GM19438 (cell line): ENCODE measurements at regions not wholly inside any gene's neighbourhood (a gene's known extent, or its start where the extent isn't known, plus 50 kb on each side); places are given as distances from the start of the nearest gene placed in this dataset.

Experiments
- ATAC-seq: cut with Tn5 transposase; IDR thresholded peaks from one replicate; pipeline ENCODE4 v1.9.1; 2021; ENCODE audit warnings: low read depth; ENCODE audit not compliant: unreplicated experiment

DNA sequence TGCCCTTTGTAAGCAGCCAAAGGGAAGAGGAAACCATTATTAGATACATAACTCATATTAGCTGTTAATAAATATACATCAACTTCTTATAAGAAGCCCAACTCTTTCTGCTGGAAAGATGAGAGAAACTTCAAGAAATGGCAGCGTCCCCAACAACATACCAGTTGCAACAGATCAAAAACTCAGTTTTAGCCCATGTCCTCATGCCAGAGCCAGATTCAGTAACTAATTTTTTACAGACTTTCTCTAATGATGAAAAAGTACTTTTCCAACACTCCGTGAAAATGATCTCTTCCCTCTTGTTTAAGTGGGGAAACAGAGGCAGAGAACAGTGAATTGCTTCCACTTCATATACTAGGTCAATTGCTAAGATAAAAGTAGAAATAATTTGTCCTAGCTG, 206.8 kb upstream of the NUDT4 start:
- ATAC-seq: no peak

DNA sequence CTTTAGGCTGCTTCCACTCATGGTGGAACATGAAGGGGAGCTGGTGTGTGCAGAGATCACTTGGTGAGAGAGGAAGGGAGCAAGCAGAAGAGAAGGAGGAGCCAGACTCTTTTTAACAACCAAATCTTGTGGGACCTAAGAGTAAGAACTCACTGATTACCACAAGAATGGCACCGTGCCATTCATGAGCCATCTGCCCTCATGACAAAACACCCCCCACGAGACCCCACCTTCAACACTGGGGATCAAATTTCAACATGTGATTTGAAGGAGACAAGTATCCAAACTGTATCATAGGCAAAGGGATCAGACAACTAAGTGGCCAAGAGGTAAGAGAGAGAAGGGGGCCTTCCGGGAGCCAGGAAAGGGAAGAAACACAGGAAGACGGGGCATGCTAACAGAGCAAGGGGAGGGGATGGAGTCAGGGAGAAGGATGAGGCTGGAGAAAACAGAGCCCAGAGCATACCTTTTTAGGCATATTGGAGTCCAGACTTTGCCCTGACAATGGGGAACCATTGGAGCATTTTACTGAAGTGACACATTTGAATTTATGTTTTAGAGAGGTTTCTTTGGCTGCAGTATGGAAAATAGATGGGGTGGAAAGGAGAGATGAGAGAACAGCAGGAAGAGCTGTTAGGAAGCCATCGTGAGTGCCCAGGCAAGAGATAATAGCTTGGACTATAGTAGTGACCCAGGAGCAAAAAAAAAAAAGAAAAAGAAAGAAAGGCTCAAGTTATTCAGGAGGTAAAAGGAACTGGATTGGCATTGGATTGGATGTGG, 204.4 kb upstream of the NUDT4 start:
- no peak for ATAC-seq

DNA sequence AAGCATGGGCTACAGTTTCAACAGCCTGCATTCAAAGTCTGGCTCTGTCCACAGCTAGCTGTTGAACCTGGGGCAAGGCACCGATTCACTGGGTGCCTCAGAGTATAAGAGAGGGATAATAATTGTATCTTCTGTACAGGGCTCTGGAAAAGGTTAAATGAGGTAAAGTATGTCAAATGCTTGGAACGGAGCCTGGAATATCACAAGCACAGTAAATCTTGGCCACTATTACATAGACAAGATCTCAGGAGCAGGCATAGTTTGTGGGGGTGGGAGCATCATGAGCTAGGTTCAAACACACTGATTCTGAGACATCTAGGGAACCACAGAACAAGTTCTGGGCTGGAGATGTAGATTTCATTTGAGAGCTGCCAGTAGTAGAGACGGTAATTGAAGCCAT, 203.7 kb upstream of the NUDT4 start:
- ATAC-seq: no peak

DNA sequence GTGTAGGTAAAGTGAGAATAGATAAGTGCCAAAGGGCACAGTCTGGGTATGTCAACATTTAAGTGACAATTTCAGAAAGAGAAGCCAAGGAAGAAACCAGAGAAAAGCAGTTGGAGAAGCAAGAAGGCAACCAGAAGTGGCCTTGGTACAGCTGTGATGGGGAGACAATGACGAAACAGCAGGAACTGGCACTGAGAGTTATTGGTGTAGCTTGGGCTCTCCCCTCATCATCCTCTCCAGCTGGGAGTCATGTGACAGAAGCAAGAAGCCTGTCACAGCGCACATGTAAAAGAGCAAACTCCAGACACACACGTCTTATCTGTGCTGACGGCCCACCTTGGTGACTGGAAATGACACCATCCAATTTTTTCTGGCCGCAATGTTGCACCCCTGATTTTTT, 203.3 kb upstream of the NUDT4 start:
- ATAC-seq: no peak

DNA sequence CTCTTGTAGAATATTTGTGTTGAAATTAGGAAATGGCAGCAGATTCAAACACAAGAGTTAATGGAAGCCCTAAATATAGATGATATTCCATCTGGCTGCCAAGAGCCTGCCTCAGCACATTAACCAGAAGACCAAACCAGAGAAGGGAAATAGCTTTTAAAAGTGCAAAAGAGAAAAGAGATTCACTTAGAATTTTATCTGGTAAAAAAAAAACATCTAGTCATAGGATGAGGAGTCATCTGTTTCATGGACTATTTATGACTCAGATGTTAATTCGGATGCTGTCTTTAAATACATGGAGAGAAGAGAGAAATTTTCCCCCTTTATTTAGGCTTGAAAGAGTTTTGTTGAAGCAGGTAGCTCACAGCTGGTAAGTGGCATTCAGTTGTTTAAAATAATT, 201.6 kb upstream of the NUDT4 start:
- ATAC-seq: no peak

DNA sequence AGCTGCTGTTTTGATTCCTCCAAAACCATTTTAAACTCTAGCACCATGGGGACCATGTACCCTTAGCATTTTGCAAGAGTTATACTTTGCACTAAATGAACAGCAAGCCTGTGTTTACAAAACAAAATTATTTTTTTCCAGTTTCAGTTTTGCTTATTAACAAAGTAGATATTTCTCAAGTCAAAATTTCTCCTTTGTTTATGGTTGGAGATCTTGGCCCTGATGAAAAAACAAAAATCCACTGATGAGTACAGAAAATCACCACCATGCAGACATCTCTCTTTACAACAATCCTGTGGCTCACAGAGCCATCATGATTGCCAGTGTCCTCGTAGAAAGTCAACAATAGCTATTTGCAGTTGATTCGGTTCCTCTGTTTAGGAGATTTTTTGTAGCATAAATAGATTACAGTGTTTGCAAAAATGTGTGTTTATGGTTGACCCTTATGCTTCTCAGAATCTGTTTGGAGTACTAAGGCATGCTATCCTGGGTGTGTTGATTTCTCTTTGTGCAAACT, 201.1 kb upstream of the NUDT4 start:
- no peak for ATAC-seq

DNA sequence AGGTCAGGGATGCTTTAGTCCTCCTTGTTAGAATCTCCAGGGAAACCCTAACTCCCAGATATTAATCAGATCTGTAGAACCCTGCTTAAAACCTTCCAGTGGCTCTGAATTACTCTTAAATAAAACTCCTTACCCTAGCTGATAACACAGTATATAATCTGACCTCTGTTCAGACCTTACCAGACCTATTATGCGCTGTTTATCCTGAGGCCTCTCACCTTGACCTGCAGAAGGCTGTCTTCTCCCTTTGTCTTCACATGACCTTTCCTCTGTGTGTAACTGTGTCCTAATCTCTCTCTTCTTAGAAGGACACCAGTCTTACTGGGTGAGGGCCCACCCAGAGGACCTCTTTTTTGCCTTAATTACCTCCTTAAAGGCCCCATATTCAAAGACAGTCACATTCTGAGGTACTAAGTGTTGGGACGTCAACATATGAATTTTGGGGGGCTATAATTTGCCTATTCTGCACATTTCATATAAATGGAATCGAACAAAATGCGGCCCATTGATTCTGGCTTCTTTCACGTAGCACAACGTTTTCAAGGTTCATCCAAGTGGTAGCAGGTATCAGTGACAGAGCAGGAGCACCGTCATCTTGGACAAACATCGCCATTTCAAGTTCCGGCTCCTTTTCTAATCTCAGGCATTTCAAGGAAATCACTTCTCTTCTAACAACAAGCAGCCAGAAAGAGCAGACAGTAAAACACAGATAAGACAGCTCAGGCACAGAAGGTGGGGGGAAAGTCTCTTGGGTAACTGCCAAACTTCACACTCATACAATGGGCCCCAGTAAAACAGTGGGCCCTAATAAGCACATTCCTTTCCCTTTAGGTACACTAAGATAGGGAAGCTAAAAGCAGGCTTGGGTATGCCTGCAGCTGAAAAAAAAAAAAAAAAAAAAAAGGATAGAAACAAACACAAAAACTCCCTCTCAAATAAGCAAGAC, 200.2 kb upstream of the NUDT4 start:
- no peak for ATAC-seq

DNA sequence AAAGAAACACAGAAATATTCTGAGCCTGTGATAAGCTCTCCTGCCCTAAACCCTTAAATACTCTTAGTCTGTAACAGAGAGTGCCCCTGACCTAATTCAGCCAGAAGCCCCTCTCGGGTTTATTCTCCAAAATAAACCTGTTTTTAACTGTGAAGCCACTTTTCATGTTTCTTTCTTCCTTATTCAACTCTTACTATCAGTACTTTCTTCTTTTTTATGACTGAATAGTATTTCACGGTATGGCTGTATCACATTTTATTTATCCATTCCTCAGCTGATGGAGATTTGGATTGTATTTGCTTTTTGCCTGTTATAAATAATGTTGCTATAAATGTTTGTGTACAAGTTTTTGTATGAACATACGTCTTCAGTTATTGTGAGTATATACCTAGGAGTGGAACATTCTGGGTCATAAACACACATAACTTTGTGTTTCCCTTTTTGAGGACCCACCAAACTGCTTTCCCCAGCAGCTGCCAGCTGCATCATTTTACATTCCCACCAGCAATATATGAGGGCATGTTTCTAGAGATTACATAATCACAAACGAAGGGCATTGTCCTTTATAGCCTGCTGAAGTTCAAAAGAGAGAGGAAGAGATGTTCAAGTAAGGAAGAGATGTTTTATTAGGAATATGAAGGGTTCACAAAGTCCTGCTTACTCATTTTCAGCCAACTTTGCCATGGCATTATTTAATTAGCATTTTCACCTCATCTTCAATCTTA, 199.4 kb upstream of the NUDT4 start:
- no peak for ATAC-seq

DNA sequence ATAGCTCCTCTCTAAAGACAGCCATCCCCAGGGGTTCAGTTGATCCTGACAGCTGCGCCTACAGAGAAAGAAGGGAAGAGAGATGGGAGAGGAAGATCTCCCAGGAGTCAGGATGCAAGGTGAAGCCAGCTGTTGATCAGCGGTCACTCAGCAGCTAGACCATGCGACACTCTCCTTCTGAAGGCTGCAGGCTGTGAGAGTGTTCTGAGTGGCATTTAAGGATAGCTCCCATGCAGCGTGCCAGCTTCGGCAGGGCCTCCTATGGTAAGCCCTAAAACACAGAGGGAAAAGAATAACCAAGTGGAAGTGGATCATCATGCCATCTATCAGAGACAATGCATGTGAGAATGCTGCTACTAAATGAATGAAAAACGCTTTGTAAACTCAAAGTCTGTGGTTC, 197.9 kb upstream of the NUDT4 start:
- ATAC-seq: no peak

DNA sequence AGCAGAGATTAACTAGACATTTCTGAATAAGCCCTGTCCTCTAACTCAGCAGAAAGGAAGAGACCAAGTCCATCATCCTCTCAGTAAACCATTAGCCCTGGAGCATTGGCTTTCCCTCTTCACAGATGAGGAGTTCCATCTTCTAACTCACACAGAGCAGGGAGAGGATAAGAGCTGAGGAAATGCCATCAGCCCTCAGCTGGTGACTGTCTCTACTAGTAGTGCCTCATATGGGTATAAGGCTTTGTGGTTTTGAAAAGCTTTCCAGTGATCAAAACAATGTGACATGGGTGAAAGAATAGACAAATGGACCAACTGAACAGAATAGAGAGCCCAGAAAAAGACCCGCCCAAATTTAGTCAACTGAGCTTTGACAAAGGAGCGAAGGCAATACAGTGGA, 197.2 kb upstream of the NUDT4 start:
- no peak for ATAC-seq

DNA sequence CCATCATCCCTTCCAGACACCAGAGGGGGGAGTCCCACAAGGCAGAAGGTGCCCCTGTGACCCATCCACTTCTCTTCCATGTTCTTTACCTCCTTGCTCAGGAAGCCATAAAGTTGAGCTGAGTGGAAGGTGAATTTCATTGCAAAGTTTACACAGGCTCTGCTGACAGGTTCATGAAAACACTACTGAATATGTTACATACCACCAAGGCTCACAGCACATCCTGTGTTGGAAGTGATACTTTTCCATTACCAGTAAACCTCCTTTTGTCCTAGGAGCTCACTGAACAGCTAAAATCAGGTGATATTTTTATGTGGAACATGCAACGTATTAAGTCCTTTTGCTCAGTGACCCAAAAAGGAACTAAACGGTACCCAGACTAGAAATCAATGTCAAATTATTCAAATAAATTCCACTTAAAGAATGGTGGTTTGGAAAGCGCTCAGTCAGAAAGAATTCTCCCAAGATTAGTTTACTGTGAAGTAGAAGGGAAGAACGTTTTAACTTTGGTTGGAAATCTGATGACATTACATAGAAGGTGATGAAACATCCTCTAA, 196.2 kb upstream of the NUDT4 start:
- ATAC-seq: no peak

DNA sequence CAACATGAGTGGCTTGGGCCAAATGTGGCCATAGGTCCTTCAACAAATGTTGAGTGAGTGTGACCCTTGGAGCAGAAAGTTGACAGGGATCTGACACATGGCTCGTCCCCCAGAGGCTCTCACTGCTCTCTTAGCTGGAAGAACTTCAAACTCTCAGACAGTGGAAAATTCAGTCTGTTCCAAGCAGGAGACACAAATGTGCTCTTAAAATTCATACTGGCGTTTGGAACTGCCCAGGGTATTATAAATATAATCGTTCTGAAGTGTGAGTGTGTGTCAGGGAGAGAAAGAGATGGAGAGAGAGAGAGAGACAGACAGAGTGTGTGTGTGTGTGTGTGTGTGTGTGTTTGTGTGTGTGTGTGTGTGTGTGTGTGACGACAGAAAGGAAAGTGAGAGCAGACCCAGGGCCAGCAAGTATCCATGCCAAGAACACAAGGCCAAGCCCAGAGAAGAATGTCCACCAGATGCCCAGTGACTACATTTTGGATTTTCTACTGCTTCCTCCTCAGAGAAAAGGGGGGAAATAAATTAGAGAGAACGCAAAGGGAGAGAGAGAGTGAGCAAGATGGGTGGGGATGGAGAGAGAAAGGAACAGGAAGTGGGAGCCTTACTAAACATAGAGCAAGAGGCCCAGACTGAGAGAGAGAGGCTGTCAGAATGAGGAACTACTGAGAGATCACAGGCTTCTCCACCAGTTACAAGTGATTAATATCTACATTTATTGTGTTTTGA, 193.6 kb upstream of the NUDT4 start:
- peak; percentile 91 for ATAC-seq

DNA sequence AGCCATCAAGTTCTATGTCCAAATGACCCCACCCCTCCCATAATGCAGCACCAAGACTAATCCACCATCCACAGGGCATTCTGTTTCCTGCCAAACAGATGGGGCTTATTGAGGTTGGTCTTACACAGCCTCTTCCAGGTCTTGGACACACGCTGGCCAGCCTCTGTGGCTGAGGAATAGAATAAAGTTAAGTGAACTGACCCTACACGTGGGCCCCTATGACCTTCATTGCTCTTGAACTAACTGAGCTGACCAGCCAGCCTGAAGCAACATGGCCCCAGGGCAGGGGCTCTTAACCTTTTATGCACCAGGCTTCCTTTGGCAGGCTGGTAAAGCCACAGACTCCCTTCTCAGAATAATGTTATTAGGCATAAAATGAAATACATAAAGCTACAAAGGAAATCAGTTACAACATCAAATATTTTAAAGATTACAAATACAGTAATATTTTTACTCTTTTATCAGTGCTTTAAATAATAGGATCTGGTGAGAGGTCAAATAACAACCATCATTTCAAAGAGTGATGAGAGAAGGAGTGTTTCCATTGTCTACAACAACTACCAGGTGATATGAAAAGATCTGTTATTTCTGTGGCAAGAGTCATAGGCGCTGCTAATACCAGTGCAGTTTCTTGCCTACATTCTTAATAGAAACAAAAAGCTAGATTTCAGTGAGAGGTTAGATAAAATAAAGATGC, 192.9 kb upstream of the NUDT4 start:
- no peak for ATAC-seq

DNA sequence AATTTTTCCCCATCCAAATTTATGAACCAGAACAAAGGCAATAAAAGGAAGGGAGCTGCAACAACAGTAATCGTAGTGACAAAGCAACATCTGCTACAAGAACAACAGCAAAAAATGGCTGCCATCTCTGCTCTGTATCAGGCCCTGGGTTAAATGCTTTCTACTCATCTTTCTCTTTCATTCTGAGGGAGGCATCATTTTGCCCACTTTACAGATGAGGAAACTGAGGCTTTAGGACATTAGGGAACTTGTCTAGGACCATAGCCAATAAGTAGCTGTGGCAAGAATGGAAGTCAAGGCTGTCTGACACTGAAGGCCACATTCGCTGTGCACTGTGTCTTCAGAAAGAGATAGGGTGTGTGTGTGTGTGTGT, 192.4 kb upstream of the NUDT4 start:
- no peak for ATAC-seq

DNA sequence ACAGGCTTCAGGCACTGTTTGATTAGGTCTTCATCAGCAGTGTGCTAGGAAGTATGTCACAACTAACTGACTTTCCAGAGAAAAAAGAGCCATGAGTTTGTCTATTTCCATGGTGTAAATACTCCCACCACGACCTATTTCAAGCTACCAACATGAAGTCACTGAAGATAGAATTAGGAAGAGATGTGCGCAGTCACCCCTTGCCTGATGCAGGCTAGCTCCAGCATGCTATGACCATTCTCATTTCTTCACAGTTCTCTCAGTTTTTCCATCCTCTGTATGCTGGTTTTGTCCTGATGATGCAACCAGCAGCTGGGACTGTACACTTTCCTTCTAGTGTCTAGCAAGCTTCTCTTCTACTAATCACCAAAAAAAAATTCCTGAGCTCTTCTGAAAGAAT, 191.6 kb upstream of the NUDT4 start:
- no peak for ATAC-seq

DNA sequence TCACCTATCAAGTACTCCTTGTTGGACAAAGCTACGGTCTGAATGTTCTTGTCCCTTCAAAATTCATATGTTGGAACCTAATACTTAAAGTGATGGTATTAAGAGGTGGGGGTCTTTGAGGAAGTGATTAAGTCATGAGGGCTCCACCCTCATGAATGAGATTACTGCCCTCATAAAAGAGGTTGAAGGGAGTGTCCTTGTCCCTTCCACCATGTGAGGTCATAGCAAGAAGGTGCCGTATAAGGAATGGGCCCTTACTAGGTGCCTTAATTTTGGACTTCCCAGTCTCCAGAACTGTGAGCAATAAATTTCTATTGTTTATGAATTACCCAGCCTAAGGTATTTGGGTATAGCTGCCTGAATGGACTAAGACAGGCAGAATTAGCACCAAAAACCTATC, 191.1 kb upstream of the NUDT4 start:
- no peak for ATAC-seq

DNA sequence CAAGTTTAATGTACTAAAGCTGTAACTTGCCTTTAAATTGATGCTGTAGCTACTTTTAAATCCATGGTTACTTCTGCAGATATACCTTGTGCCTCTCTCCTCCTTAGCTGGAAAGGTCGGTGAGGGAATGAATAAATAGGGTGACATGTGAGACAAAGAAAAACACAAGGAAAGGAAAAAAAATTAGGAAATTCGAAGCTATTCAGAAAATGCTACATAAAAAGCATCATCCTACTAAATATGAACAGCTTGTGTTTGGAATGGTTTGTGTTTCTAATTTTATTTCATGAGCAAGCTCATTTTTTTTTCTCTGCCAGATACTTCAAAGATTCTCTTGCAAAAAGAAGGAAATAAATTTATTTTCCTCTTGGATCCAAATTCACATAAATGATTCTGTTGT, 186.3 kb upstream of the NUDT4 start:
- ATAC-seq: no peak

DNA sequence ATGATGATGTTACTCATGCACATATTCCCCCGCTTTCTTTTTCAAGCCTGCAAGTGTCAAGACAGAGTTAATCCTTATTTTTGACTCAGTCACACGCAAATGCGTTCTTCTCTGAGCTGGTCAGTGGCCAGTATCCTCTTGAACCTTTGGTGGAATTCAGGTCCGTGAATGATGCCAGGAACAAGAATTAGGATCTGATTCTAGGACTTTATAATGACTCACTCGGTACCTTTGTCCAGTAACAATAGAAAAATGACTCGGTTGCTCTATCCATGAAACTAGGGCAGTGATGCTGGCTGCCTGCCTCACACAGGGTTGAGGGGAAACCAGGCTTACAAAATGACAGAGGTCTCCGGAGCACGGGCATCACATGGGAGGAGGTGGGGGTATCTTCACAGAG, 185.8 kb upstream of the NUDT4 start:
- no peak for ATAC-seq

DNA sequence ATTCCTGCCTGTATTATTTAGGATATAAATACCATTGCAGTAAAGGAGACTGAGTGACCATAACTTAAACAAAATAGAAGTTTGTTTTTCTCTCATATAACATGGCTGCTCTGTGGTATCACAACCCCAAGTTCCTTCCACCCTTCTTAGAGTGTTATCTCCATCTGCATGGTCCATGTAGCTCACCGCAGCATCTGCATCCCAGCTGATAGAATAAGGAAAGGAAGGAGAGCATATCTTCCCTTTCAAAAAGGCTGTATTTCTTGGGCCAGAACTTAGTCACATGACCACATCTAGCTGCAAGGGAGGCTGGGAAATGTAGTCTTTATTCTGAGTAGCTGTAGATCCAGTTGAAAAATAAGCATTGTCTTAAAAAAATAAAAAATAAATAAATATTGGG, 184.8 kb upstream of the NUDT4 start:
- ATAC-seq: no peak

DNA sequence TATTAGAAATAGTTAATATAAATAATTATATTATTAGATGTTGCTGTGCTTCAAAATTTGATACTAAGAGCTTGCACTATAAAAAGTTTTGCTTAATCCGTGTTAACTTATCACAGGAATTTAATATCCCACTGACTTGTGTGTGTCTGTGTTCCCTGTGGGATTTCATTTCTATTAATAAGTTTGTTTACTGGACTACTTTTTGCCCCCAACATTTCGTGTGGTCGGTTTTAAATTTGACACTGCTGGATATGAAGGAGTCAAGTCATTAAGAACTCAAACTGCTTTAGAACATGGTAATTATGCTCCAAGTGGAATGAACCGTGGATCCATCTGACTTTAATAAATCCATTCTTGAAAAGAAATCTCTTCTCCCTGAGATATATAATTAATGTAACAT, 182.2 kb upstream of the NUDT4 start:
- no peak for ATAC-seq
